ENCODE measurements at regions not wholly inside any gene's neighbourhood (a gene's known extent, or its start where the extent isn't known, plus 50 kb on each side); places are given as distances from the start of the nearest gene placed in this dataset.

- no peak overlapping the region for H2BK120ac ChIP-seq (ENCODE audit: low read depth, low read length)
- H3K9me3 ChIP-seq (ENCODE audit: control insufficient read depth, insufficient read depth, low read length) = no peaks in the 10 kb centered on the region
- no peak overlapping the region for H2AK9ac ChIP-seq (replicated peaks; ENCODE audit: low read depth, low read length, poor library complexity)
- H3K18ac ChIP-seq (ENCODE audit: low read depth, low read length) = peak overlapping the region; percentile 69
- no peaks in the 10 kb centered on the region for H3K27me3 ChIP-seq (ENCODE audit: control insufficient read depth, insufficient read depth, low read length)
- H2BK15ac ChIP-seq (ENCODE audit: low read depth, low read length) = no peak overlapping the region
- H3K4me3 ChIP-seq (ENCODE audit: insufficient read depth, low read depth, low read length) = no peak overlapping the region
- intact Hi-C loops (cut with micrococcal nuclease) (no loop called here), dilution Hi-C loops (cut with HindIII; ENCODE audit: low sequenced_read_pairs, unreplicated experiment) (no loop called here), in situ Hi-C loops (cut with MboI; ENCODE audit: low sequenced_read_pairs) (no loop called here)
- H3K4me2 ChIP-seq (ENCODE audit: low read depth, low read length) = peak overlapping the region; percentile 66
- no peak overlapping the region for H4K8ac ChIP-seq (ENCODE audit: low read depth in 2 of 2, low read length in 2 of 2)
- CTCF ChIA-PET = no interaction called here
- DNase-seq (no peak), ATAC-seq (ENCODE audit: low read depth) (peak; percentile 46; the same call in 1 of the 2 replicates)
- no peak overlapping the region for H2BK20ac ChIP-seq (ENCODE audit: low read depth, low read length)
- peaks cover 7% of the 10 kb centered on the region for H3K4me1 ChIP-seq (ENCODE audit: control insufficient read depth, insufficient read depth, low read length)
- H3K4ac ChIP-seq (ENCODE audit: low read depth, low read length) = no peak overlapping the region
- BruUV-seq (replicated peaks) = no TSS peak
- H2AFZ ChIP-seq (replicated peaks; ENCODE audit: low read length, poor library complexity) = no peak overlapping the region
- no peak overlapping the region for H3K9ac ChIP-seq (ENCODE audit: low read depth, low read length)
- H4K20me1 ChIP-seq (ENCODE audit: insufficient read depth, low read length) = no peaks in the 10 kb centered on the region
- peak; percentile 65; the same call in 1 of the 2 replicates for TF ChIP-seq CEBPB (IDR thresholded peaks at IDR 0.05; ENCODE audit: low read depth, low read length)
- TF ChIP-seq USF2 (IDR thresholded peaks at IDR 0.05; ENCODE audit: low read depth, low read length) = no peak
- TF ChIP-seq FOS (IDR thresholded peaks at IDR 0.05; ENCODE audit: low read depth, low read length) = no peak
- TF ChIP-seq NFE2L2 (IDR thresholded peaks at IDR 0.05; ENCODE audit: low read depth, low read length) = peak; percentile 5; the same call in 1 of the 2 replicates
- no peak for TF ChIP-seq ELK1 (IDR thresholded peaks at IDR 0.05; ENCODE audit: borderline replicate concordance, low read depth, low read length)
- TF ChIP-seq SMC3 (IDR thresholded peaks at IDR 0.05; ENCODE audit: low read depth, low read length) = no peak
- H3K56ac ChIP-seq (ENCODE audit: extremely low read depth, insufficient read depth, low read length) = no peak overlapping the region
- H3K27ac ChIP-seq (ENCODE audit: insufficient read depth, low read length) = no peak overlapping the region
- no peaks in the 10 kb centered on the region for H3K79me1 ChIP-seq (ENCODE audit: low read depth in 1 of 2, low read length in 2 of 2)
- H3K36me3 ChIP-seq (ENCODE audit: control insufficient read depth, insufficient read depth, low read length) = no peaks in the 10 kb centered on the region
- H2AK5ac ChIP-seq (ENCODE audit: low read depth, low read length) = no peak overlapping the region
- H4K91ac ChIP-seq (ENCODE audit: insufficient read depth, low read depth, low read length) = no peak overlapping the region
- no peak overlapping the region for H4K5ac ChIP-seq (ENCODE audit: low read depth, low read length)
- H3K14ac ChIP-seq (replicated peaks; ENCODE audit: low read depth, low read length) = no peak overlapping the region
- peaks cover 5% of the 10 kb centered on the region; the same call in 1 of the 2 replicates for H3K9me1 ChIP-seq (ENCODE audit: insufficient read depth, low read length)
- POLR2A ChIA-PET (ENCODE audit: unreplicated experiment) = no interaction called here
- H3K23ac ChIP-seq (ENCODE audit: low read depth, low read length) = no peak overlapping the region
- H2BK5ac ChIP-seq (ENCODE audit: low read depth, low read length, poor library complexity, severe bottlenecking) = no peak overlapping the region
Observed at GRCh38 chr2:18900691-18901141, 311.3 kb upstream of the NT5C1B start.

Measured in IMR-90 (cell line).